Osteocyte (in vitro differentiated cells): ENCODE measurements at regions not wholly inside any gene's neighbourhood (a gene's known extent, or its start where the extent isn't known, plus 50 kb on each side); places are given as distances from the start of the nearest gene placed in this dataset.
A peak's percentile ranks its signal among the peaks of the same experiment; 100 is the strongest.

Source experiments
- DNase-seq: peaks from one replicate; pipeline ENCODE4 v3.0.0; 2021; ENCODE audit warnings: mixed read lengths; ENCODE audit not compliant: unreplicated experiment; ENCODE audit errors: extremely low spot score
- H3K27ac Mint-ChIP-seq: one replicate; pipeline ENCODE4 v1.8.0; 2021; ENCODE audit warnings: mild to moderate bottlenecking, mixed read lengths; ENCODE audit not compliant: unreplicated experiment
- H3K27me3 Mint-ChIP-seq: one replicate; pipeline ENCODE4 v1.8.0; 2021; ENCODE audit warnings: mixed read lengths; ENCODE audit not compliant: unreplicated experiment
- H3K36me3 Mint-ChIP-seq: one replicate; pipeline ENCODE4 v1.8.0; 2021; ENCODE audit warnings: mixed read lengths; ENCODE audit not compliant: unreplicated experiment
- H3K4me1 Mint-ChIP-seq: one replicate; pipeline ENCODE4 v1.8.0; 2021; ENCODE audit warnings: mixed read lengths; ENCODE audit not compliant: unreplicated experiment
- H3K4me3 Mint-ChIP-seq: one replicate; pipeline ENCODE4 v1.8.0; 2021; ENCODE audit warnings: mild to moderate bottlenecking, moderate library complexity, mixed read lengths; ENCODE audit not compliant: unreplicated experiment
- H3K9me3 Mint-ChIP-seq: one replicate; pipeline ENCODE4 v1.8.0; 2021; ENCODE audit warnings: mixed read lengths; ENCODE audit not compliant: unreplicated experiment
- CTCF ChIP-seq: fragments of 200-600 bp; sonication (generic); IDR thresholded peaks from 2 replicates; pipeline ENCODE4 v1.5.0; 2021; ENCODE audit warnings: antibody characterized with exemption, mild to moderate bottlenecking, moderate library complexity

DNA sequence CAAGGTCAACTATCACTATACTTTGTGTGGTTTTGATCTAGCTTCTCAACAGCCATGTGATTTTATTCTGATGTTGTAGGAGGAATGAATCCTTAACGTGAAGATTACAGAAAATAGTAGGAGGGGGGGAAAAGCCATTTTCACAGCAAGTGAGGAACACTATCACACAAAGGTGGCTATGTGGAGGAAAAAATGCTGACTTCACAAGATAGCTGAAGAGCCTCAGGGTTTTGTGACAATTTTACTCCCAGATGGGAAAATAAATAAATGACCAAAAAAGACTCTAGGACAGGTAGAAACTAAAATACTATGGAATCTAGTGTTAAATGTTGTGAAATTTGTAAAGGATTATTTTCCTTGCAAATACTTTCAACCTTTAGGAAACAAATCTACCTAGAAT lies 281.0 kb downstream of the ADRA2A start:
- H3K4me1 Mint-ChIP-seq = no peaks in the 10 kb centered on the region
- peaks cover 25% of the 10 kb centered on the region for H3K27me3 Mint-ChIP-seq
- H3K4me3 Mint-ChIP-seq = no peak overlapping the region
- no peak for TF ChIP-seq CTCF
- H3K9me3 Mint-ChIP-seq = no peaks in the 10 kb centered on the region
- H3K36me3 Mint-ChIP-seq = no peaks in the 10 kb centered on the region
- DNase-seq = no peak
- H3K27ac Mint-ChIP-seq = no peak overlapping the region

- H3K36me3 Mint-ChIP-seq = no peaks in the 10 kb centered on the region
- H3K4me3 Mint-ChIP-seq = no peak overlapping the region
- no peak for DNase-seq
- H3K4me1 Mint-ChIP-seq = no peaks in the 10 kb centered on the region
- no peaks in the 10 kb centered on the region for H3K9me3 Mint-ChIP-seq
- no peak overlapping the region for H3K27ac Mint-ChIP-seq
- peaks cover 21% of the 10 kb centered on the region for H3K27me3 Mint-ChIP-seq
- TF ChIP-seq CTCF = peak; percentile 33
Observed at GRCh38 chr10:111360260-111360925, 283.6 kb downstream of the ADRA2A start.

- Mint-ChIP-seq H3K27me3 (no peaks in the 10 kb centered on the region), H3K4me1 (peaks cover 5% of the 10 kb centered on the region)
Observed at GRCh38 chr10:111367531-111367930, 290.7 kb downstream of the ADRA2A start.

GRCh38 chr10:111370101-111370500 lies 293.3 kb downstream of the ADRA2A start:
- H3K4me3 Mint-ChIP-seq = no peak overlapping the region
- H3K27ac Mint-ChIP-seq = no peak overlapping the region
- DNase-seq = no peak
- no peak for TF ChIP-seq CTCF
- H3K4me1 Mint-ChIP-seq = peaks cover 5% of the 10 kb centered on the region
- no peaks in the 10 kb centered on the region for H3K27me3 Mint-ChIP-seq
- H3K36me3 Mint-ChIP-seq = no peaks in the 10 kb centered on the region
- no peaks in the 10 kb centered on the region for H3K9me3 Mint-ChIP-seq

More at GRCh38 chr10:111367531-111367930, 290.7 kb downstream of the ADRA2A start:
- no peak overlapping the region for H3K27ac Mint-ChIP-seq
- no peaks in the 10 kb centered on the region for H3K36me3 Mint-ChIP-seq
- no peak for DNase-seq
- no peaks in the 10 kb centered on the region for H3K9me3 Mint-ChIP-seq
- no peak for TF ChIP-seq CTCF
- H3K4me3 Mint-ChIP-seq = no peak overlapping the region

DNA sequence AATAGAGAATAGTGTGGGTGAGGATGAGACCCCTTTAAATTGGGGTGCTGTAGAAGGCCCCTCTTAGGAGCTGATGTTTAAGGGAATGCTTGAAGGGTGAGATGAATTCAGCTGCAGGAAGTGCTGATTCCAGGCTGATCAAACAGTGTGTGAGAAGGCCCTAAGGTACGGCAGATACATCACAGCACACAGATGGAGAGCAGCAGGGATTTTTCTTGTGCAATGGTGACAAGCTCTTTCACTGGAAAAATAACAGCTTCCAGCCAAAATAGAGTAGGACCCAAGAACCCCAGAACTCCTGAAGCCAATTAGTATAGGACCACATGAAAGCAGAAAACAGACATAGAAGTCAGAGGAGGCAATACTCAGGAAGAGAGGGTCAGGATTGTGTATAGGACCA lies 296.9 kb downstream of the ADRA2A start:
- Mint-ChIP-seq H3K27me3 (no peaks in the 10 kb centered on the region), H3K4me3 (no peak overlapping the region)

More for the DNA sequence above, 296.9 kb downstream of the ADRA2A start:
- Mint-ChIP-seq H3K36me3 (no peaks in the 10 kb centered on the region), H3K4me1 (peaks cover 5% of the 10 kb centered on the region), H3K9me3 (no peaks in the 10 kb centered on the region), H3K27ac (no peak overlapping the region)
- no peak for TF ChIP-seq CTCF
- no peak for DNase-seq
